HL-60 (cell line): ENCODE measurements at regions not wholly inside any gene's neighbourhood (a gene's known extent, or its start where the extent isn't known, plus 50 kb on each side); places are given as distances from the start of the nearest gene placed in this dataset.

Experiments
- DNase-seq, 2 experiments: peaks; one replicate each; pipeline ENCODE4 v3.0.0-alpha.2; 2010 to 2020; ENCODE audit warnings: low read depth in 1 of 2, low spot score in 1 of 2
- H3K27ac ChIP-seq: fragments of 250-450 bp; sonication (Bioruptor Pico); replicated peaks from 2 replicates; pipeline ENCODE4 v1.5.1; 2020; ENCODE audit warnings: mild to moderate bottlenecking, moderate library complexity
- H3K27me3 ChIP-seq: fragments of 250-450 bp; sonication (Bioruptor Pico); 2 replicates; pipeline ENCODE4 v1.5.1; 2021; ENCODE audit warnings: mild to moderate bottlenecking, moderate library complexity; ENCODE audit not compliant: insufficient read depth, poor library complexity, severe bottlenecking
- H3K4me3 ChIP-seq: replicated peaks from 2 replicates; pipeline ENCODE4 v1.5.1; 2011; ENCODE audit warnings: mild to moderate bottlenecking, control low read depth, low read length; ENCODE audit not compliant: insufficient read depth
- CTCF ChIP-seq: IDR thresholded peaks from one replicate; pipeline ENCODE4 v1.5.1; 2011; ENCODE audit warnings: low read length, control low read depth, inconsistent platforms; ENCODE audit not compliant: insufficient read depth
- GABPA ChIP-seq: IDR thresholded peaks from 2 replicates; pipeline ENCODE4 v1.6.1; 2012; ENCODE audit warnings: low read depth
- POLR2AphosphoS5 ChIP-seq: IDR thresholded peaks from 2 replicates; pipeline ENCODE4 v1.6.1; 2012; ENCODE audit warnings: low read depth
- REST ChIP-seq: IDR thresholded peaks from 2 replicates; pipeline ENCODE4 v1.6.1; 2012; ENCODE audit warnings: low read depth; ENCODE audit not compliant: insufficient replicate concordance
- SPI1 ChIP-seq: IDR thresholded peaks from 2 replicates; pipeline ENCODE4 v1.6.1; 2012; ENCODE audit warnings: low read depth, mild to moderate bottlenecking, borderline replicate concordance

GRCh38 chr16:86661706-86662105 lies 83.4 kb downstream of the FOXL1 start:
- Histone ChIP-seq H3K4me3 (no peak overlapping the region), H3K27ac (no peak overlapping the region), H3K27me3 (no peaks in the 10 kb centered on the region)
- no peak for DNase-seq
- TF ChIP-seq POLR2AphosphoS5 (no peak), GABPA (no peak), CTCF (no peak), SPI1 (no peak), REST (no peak)

- Histone ChIP-seq H3K27me3 (no peaks in the 10 kb centered on the region), H3K4me3 (no peak overlapping the region), H3K27ac (no peak overlapping the region)
- TF ChIP-seq SPI1, result no peak
- TF ChIP-seq POLR2AphosphoS5, result no peak
- no peak for TF ChIP-seq REST
- no peak for TF ChIP-seq GABPA
- no peak for TF ChIP-seq CTCF
- no peak for DNase-seq
Observed at GRCh38 chr16:86662195-86662594, 83.8 kb downstream of the FOXL1 start.

GRCh38 chr16:86662740-86663139 lies 84.4 kb downstream of the FOXL1 start:
- TF ChIP-seq REST, result no peak
- TF ChIP-seq POLR2AphosphoS5, result no peak
- no peak overlapping the region for H3K27ac ChIP-seq
- H3K27me3 ChIP-seq, result no peaks in the 10 kb centered on the region
- DNase-seq, result no peak
- no peak overlapping the region for H3K4me3 ChIP-seq
